ENCODE measurements at regions not wholly inside any gene's neighbourhood (a gene's known extent, or its start where the extent isn't known, plus 50 kb on each side); places are given as distances from the start of the nearest gene placed in this dataset.

DNA sequence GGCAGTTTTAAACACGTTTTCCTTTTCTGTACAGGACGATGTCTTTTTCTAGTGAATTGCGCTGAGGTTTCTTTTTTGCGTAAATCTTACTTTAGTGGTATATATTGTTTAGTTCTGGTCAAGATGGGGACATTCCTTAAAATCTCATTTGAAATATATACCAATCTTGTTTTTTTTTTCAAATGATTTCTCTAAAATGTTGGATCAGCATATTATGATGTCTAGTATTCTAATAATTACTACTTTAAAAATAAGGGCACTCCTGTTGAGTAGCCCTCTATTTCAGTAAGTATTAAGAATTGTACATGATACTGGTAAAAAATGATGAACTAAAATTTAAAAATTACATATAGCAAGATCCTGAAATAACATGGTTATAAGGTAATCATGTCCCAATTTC is 224.1 kb upstream of the ARHGAP24 start:
- no peaks in the 10 kb centered on the region for H3K36me3 ChIP-seq (ENCODE audit: control insufficient read depth, insufficient read depth, low read length)
- FAIRE-seq: no peak

DNA sequence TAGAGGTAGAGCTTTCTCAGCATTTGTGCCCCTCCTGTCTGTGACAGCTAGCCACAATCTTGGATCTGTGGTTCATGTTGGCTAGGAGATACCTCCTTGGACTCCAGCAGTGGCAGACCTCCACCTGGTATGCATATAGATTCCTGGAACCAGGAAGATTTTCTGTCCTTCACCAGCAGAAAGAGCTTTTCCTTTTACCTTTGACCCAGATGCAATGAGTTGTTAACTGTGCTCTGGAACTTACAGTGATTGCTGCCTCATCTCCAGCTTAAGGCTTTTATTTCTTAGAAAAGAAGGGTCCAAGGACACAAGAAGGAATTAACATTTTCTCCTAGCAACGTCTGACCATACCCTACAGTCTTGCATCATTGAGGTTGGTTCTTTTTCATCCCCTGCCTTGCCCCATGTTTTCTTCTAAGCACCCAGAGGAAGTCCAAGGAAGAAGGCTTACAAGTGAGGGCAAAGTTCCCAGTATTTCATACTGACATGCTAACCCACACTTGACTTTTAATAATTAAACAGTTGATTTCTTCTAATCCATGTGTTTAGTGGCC is 217.1 kb upstream of the ARHGAP24 start:
- DNase-seq (ENCODE audit: low read depth) (no peak), FAIRE-seq (no peak)
- TF ChIP-seq, protein P1, sequence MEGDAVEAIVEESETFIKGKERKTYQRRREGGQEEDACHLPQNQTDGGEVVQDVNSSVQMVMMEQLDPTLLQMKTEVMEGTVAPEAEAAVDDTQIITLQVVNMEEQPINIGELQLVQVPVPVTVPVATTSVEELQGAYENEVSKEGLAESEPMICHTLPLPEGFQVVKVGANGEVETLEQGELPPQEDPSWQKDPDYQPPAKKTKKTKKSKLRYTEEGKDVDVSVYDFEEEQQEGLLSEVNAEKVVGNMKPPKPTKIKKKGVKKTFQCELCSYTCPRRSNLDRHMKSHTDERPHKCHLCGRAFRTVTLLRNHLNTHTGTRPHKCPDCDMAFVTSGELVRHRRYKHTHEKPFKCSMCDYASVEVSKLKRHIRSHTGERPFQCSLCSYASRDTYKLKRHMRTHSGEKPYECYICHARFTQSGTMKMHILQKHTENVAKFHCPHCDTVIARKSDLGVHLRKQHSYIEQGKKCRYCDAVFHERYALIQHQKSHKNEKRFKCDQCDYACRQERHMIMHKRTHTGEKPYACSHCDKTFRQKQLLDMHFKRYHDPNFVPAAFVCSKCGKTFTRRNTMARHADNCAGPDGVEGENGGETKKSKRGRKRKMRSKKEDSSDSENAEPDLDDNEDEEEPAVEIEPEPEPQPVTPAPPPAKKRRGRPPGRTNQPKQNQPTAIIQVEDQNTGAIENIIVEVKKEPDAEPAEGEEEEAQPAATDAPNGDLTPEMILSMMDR (IDR thresholded peaks at IDR 0.05; ENCODE audit: insufficient read depth, low read length, severe bottlenecking): no peak

More for the DNA sequence above, 224.1 kb upstream of the ARHGAP24 start:
- Histone ChIP-seq H3K4me3 (ENCODE audit: low read depth, low read length) (no peak overlapping the region), H3K27me3 (ENCODE audit: control insufficient read depth, insufficient read depth, low read length) (no peaks in the 10 kb centered on the region)
- TF ChIP-seq, protein P1 (IDR thresholded peaks at IDR 0.05; ENCODE audit: insufficient read depth, low read length, severe bottlenecking): no peak
- DNase-seq (ENCODE audit: low read depth): no peak

DNA sequence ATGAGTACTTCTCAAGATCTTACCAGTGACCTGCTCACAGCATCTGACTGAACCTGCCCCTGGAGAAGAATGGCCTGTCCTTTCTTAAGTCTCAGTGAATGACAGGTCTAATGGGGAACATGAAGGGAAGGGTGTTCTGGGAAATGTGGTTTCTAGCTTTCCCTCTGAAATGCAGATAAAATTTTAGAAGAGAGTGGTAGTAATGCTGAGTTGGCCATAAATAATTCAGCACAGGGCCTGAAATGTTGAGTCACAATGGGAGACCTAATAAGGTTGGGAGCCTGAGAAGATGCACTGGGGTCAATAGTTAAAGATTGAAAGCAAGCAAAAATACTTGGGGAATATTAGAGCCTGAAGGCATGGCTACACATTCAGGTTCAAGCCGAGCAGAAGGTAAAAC is 214.9 kb upstream of the ARHGAP24 start:
- Histone ChIP-seq H3K36me3 (ENCODE audit: control insufficient read depth, insufficient read depth, low read length) (no peaks in the 10 kb centered on the region), H3K27me3 (ENCODE audit: control insufficient read depth, insufficient read depth, low read length) (peaks cover 2% of the 10 kb centered on the region), H3K4me3 (ENCODE audit: low read depth, low read length) (no peak overlapping the region)
- TF ChIP-seq, protein P1 (IDR thresholded peaks at IDR 0.05; ENCODE audit: insufficient read depth, low read length, severe bottlenecking): no peak
- FAIRE-seq: no peak
- no peak for DNase-seq (ENCODE audit: low read depth)

More for the DNA sequence above, 217.1 kb upstream of the ARHGAP24 start:
- Histone ChIP-seq H3K36me3 (ENCODE audit: control insufficient read depth, insufficient read depth, low read length) (no peaks in the 10 kb centered on the region), H3K4me3 (ENCODE audit: low read depth, low read length) (no peak overlapping the region), H3K27me3 (ENCODE audit: control insufficient read depth, insufficient read depth, low read length) (peaks cover 2% of the 10 kb centered on the region)

DNA sequence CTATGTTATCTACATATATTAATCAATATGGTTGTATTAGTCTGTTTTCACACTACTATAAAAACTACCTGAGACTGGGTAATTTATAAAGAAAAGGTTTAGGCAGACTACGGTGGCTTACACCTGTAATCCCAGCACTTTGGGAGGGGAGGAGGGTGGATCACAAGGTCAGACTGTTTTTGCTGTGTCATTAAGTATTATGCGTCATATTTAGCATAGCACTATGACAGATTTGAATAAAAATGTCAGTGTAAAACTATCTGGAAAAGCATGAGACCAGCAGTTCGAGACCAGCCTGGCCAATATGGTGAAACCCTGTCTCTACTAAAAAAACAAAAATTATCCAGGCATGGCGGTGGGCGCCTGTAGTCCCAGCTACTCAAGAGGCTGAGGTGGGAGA is 209.7 kb upstream of the ARHGAP24 start:
- TF ChIP-seq, protein P1 (IDR thresholded peaks at IDR 0.05; ENCODE audit: insufficient read depth, low read length, severe bottlenecking): no peak
- FAIRE-seq: no peak
- Histone ChIP-seq H3K4me3 (ENCODE audit: low read depth, low read length) (no peak overlapping the region), H3K27me3 (ENCODE audit: control insufficient read depth, insufficient read depth, low read length) (peaks cover 1% of the 10 kb centered on the region), H3K36me3 (ENCODE audit: control insufficient read depth, insufficient read depth, low read length) (no peaks in the 10 kb centered on the region)
- no peak for DNase-seq (ENCODE audit: low read depth)

DNA sequence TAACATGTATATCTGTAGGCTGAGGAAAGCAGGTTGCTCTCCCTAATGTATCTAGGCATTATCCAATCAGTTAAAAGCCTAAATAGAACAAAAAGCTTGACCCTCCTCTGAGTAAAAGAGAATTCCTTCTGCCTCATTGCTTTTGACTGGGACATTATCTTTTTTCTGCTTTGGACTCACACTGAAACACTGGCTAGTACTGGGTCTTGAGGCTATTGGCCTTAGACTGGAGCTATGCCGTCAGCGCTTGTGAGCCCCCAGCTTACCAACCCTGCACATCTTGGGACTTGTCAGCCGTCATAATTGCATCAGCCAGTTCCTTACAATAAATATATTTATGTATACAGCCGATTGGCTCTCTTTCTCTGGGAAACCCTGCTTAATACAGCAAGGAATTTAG is 206.8 kb upstream of the ARHGAP24 start:
- no peak for FAIRE-seq
- Histone ChIP-seq H3K4me3 (ENCODE audit: low read depth, low read length) (no peak overlapping the region), H3K36me3 (ENCODE audit: control insufficient read depth, insufficient read depth, low read length) (no peaks in the 10 kb centered on the region), H3K27me3 (ENCODE audit: control insufficient read depth, insufficient read depth, low read length) (peaks cover 1% of the 10 kb centered on the region)
- TF ChIP-seq, protein P1 (IDR thresholded peaks at IDR 0.05; ENCODE audit: insufficient read depth, low read length, severe bottlenecking): no peak
- DNase-seq (ENCODE audit: low read depth): no peak

DNA sequence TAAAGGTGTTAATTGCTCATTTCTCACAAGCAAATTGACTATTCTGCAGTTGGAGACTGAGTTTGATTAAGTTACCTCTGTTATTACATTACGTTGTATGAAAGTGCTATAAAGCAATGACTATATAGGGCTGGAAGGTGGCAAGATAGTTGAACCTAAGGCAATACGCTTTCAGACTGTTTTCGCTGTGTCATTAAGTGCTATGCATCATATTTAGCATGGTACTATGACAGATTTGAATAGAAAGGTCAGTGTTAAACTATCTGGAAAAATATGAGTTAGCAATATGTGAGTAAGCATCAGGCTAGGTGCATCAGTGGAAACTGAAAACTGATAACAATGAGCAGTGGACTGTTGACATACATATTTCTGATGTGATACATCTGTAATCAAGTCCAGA is 206.0 kb upstream of the ARHGAP24 start:
- DNase-seq (ENCODE audit: low read depth) (peak; percentile 39), FAIRE-seq (no peak)
- no peak overlapping the region for H3K4me3 ChIP-seq (ENCODE audit: low read depth, low read length)
- TF ChIP-seq, protein P1 (IDR thresholded peaks at IDR 0.05; ENCODE audit: insufficient read depth, low read length, severe bottlenecking): no peak
- H3K36me3 ChIP-seq (ENCODE audit: control insufficient read depth, insufficient read depth, low read length): no peaks in the 10 kb centered on the region
- H3K27me3 ChIP-seq (ENCODE audit: control insufficient read depth, insufficient read depth, low read length): peaks cover 1% of the 10 kb centered on the region

Data from bronchial epithelial cell (primary cell).